HAP-1 (cell line): ENCODE measurements at regions not wholly inside any gene's neighbourhood (a gene's known extent, or its start where the extent isn't known, plus 50 kb on each side); places are given as distances from the start of the nearest gene placed in this dataset.

Experiments
- DNase-seq, 2 experiments: peaks; one replicate each; pipeline ENCODE4 v3.0.0-alpha.2; 2016 to 2020; ENCODE audit warnings: low spot score in 2 of 2
- H3K27me3 ChIP-seq: fragments of 250-450 bp; sonication (Bioruptor Pico); 2 replicates; pipeline ENCODE4 v1.5.1; 2020; ENCODE audit warnings: low read depth, mild to moderate bottlenecking, moderate library complexity
- H3K36me3 ChIP-seq: fragments of 250-450 bp; sonication (Bioruptor Pico); replicated peaks from 2 replicates; pipeline ENCODE4 v1.5.1; 2020; ENCODE audit warnings: mild to moderate bottlenecking
- H3K4me1 ChIP-seq: fragments of 250-450 bp; sonication (Bioruptor Pico); 2 replicates; pipeline ENCODE4 v1.5.1; 2020; ENCODE audit warnings: mild to moderate bottlenecking
- H3K4me3 ChIP-seq: fragments of 250-450 bp; sonication (Bioruptor Pico); 2 replicates; pipeline ENCODE4 v1.5.1; 2020; ENCODE audit warnings: mild to moderate bottlenecking, moderate library complexity
- H3K9me3 ChIP-seq: fragments of 250-450 bp; sonication (Bioruptor Pico); 2 replicates; pipeline ENCODE4 v1.5.1; 2020; ENCODE audit warnings: mild to moderate bottlenecking, moderate library complexity
- in situ Hi-C: fragments of 300-500 bp; cut with MboI; formaldehyde crosslinking; loops from 3 replicates; pipeline ENCODE4 v1.14.3; 2020; ENCODE audit warnings: low sequenced_read_pairs, inconsistent platforms, mixed read lengths

GRCh38 chr16:79664407-79664806 lies 63.9 kb upstream of the MAF start:
- Histone ChIP-seq H3K4me3 (no peak overlapping the region), H3K27me3 (no peaks in the 10 kb centered on the region), H3K4me1 (no peaks in the 10 kb centered on the region), H3K36me3 (no peaks in the 10 kb centered on the region), H3K9me3 (no peaks in the 10 kb centered on the region)
- in situ Hi-C loops: no loop called here
- DNase-seq: no peak

GRCh38 chr16:79662669-79663313 lies 62.3 kb upstream of the MAF start:
- no peaks in the 10 kb centered on the region for H3K36me3 ChIP-seq
- H3K9me3 ChIP-seq: no peaks in the 10 kb centered on the region
- no peak overlapping the region for H3K4me3 ChIP-seq
- in situ Hi-C loops: no loop called here
- no peak for DNase-seq
- H3K4me1 ChIP-seq: no peaks in the 10 kb centered on the region
- no peaks in the 10 kb centered on the region for H3K27me3 ChIP-seq

- no peaks in the 10 kb centered on the region for H3K36me3 ChIP-seq
- DNase-seq: no peak
- H3K4me3 ChIP-seq: no peak overlapping the region
- no peaks in the 10 kb centered on the region for H3K9me3 ChIP-seq
- in situ Hi-C loops: no loop called here
- H3K27me3 ChIP-seq: no peaks in the 10 kb centered on the region
- no peaks in the 10 kb centered on the region for H3K4me1 ChIP-seq
These were observed 61.6 kb upstream of the MAF start for GRCh38 chr16:79662122-79662521.

- no peaks in the 10 kb centered on the region for H3K9me3 ChIP-seq
These were observed 61.0 kb upstream of the MAF start for GRCh38 chr16:79661578-79661977.

GRCh38 chr16:79659344-79659743 lies 58.8 kb upstream of the MAF start:
- no peaks in the 10 kb centered on the region for H3K4me1 ChIP-seq
- in situ Hi-C loops: no loop called here
- H3K4me3 ChIP-seq: no peak overlapping the region
- no peak for DNase-seq
- no peaks in the 10 kb centered on the region for H3K36me3 ChIP-seq
- no peaks in the 10 kb centered on the region for H3K9me3 ChIP-seq
- H3K27me3 ChIP-seq: no peaks in the 10 kb centered on the region

More at GRCh38 chr16:79661578-79661977, 61.0 kb upstream of the MAF start:
- Histone ChIP-seq H3K36me3 (no peaks in the 10 kb centered on the region), H3K27me3 (no peaks in the 10 kb centered on the region), H3K4me3 (no peak overlapping the region), H3K4me1 (no peaks in the 10 kb centered on the region)
- DNase-seq: no peak
- in situ Hi-C loops: no loop called here

GRCh38 chr16:79658301-79659033 lies 57.9 kb upstream of the MAF start:
- in situ Hi-C loops: no loop called here
- H3K4me3 ChIP-seq: no peak overlapping the region
- no peak for DNase-seq
- H3K27me3 ChIP-seq: no peaks in the 10 kb centered on the region
- H3K4me1 ChIP-seq: no peaks in the 10 kb centered on the region
- no peaks in the 10 kb centered on the region for H3K9me3 ChIP-seq
- no peaks in the 10 kb centered on the region for H3K36me3 ChIP-seq

- Histone ChIP-seq H3K36me3 (no peaks in the 10 kb centered on the region), H3K27me3 (no peaks in the 10 kb centered on the region), H3K4me3 (no peak overlapping the region), H3K9me3 (no peaks in the 10 kb centered on the region), H3K4me1 (no peaks in the 10 kb centered on the region)
- no peak for DNase-seq
- in situ Hi-C loops: no loop called here
These were observed 56.1 kb upstream of the MAF start for GRCh38 chr16:79656553-79657115.

- in situ Hi-C loops: no loop called here
- no peaks in the 10 kb centered on the region for H3K4me1 ChIP-seq
- H3K36me3 ChIP-seq: no peaks in the 10 kb centered on the region
- H3K4me3 ChIP-seq: no peak overlapping the region
- no peaks in the 10 kb centered on the region for H3K9me3 ChIP-seq
- peak in 1 of 2 experiments; percentile 8 for DNase-seq
- H3K27me3 ChIP-seq: no peaks in the 10 kb centered on the region
These were observed 52.9 kb upstream of the MAF start for GRCh38 chr16:79653373-79653891.

GRCh38 chr16:79651363-79651762 lies 50.8 kb upstream of the MAF start:
- H3K4me1 ChIP-seq: no peaks in the 10 kb centered on the region
- in situ Hi-C loops: no loop called here
- DNase-seq: no peak
- H3K4me3 ChIP-seq: no peak overlapping the region
- H3K9me3 ChIP-seq: no peaks in the 10 kb centered on the region
- no peaks in the 10 kb centered on the region for H3K36me3 ChIP-seq
- H3K27me3 ChIP-seq: no peaks in the 10 kb centered on the region
